ENCODE measurements at regions not wholly inside any gene's neighbourhood (a gene's known extent, or its start where the extent isn't known, plus 50 kb on each side); places are given as distances from the start of the nearest gene placed in this dataset.

DNA sequence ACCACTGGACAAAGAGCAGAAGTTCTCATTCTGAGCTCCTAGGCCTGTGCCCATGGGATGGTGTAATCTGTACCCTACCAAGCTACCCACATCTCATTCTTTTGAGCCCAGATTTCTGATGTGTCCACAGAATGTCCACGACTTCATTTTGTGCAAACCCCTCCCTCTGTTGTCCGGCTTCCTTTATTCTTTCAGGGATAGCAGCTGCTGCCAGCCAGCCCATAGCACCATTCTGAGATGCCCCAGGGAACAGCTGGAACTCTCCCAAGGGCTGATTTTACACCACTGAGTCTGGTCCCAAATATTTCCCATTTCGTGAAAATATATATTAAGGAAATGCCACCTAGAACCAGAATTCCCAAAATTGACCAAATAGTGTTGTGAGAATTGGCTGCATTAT, 236.6 kb downstream of the SATB1 start:
- TF ChIP-seq POLR2A (IDR thresholded peaks at IDR 0.05; ENCODE audit: control extremely low read depth in 1 of 2, low read depth in 2 of 2, low read length in 2 of 2) (no peak), MAFK (IDR thresholded peaks at IDR 0.05; ENCODE audit: low read depth, low read length) (no peak), JUN (IDR thresholded peaks at IDR 0.05; ENCODE audit: low read depth, low read length) (no peak), CHD2 (IDR thresholded peaks at IDR 0.05; ENCODE audit: low read length) (no peak), ASH2L (IDR thresholded peaks at IDR 0.05; ENCODE audit: low read length) (no peak), CBX5 (IDR thresholded peaks at IDR 0.05; ENCODE audit: low read depth, low read length) (no peak), GTF2F1 (IDR thresholded peaks at IDR 0.05; ENCODE audit: borderline replicate concordance, low read depth, low read length) (no peak), KDM1A (IDR thresholded peaks at IDR 0.05; ENCODE audit: borderline replicate concordance, low read length) (no peak)
- TF ChIP-seq, protein P1, sequence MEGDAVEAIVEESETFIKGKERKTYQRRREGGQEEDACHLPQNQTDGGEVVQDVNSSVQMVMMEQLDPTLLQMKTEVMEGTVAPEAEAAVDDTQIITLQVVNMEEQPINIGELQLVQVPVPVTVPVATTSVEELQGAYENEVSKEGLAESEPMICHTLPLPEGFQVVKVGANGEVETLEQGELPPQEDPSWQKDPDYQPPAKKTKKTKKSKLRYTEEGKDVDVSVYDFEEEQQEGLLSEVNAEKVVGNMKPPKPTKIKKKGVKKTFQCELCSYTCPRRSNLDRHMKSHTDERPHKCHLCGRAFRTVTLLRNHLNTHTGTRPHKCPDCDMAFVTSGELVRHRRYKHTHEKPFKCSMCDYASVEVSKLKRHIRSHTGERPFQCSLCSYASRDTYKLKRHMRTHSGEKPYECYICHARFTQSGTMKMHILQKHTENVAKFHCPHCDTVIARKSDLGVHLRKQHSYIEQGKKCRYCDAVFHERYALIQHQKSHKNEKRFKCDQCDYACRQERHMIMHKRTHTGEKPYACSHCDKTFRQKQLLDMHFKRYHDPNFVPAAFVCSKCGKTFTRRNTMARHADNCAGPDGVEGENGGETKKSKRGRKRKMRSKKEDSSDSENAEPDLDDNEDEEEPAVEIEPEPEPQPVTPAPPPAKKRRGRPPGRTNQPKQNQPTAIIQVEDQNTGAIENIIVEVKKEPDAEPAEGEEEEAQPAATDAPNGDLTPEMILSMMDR (IDR thresholded peaks at IDR 0.05; ENCODE audit: control extremely low read depth in 1 of 3, insufficient read depth in 1 of 3, low read depth in 1 of 3, low read length in 3 of 3), result no peak

Data from H1 (cell line).